ENCODE measurements at regions not wholly inside any gene's neighbourhood (a gene's known extent, or its start where the extent isn't known, plus 50 kb on each side); places are given as distances from the start of the nearest gene placed in this dataset.
A peak's percentile ranks its signal among the peaks of the same experiment; 100 is the strongest.

GRCh38 chr2:216320852-216321251, 51.4 kb downstream of the MARCHF4 start:
- DNase-seq: no peak

GRCh38 chr2:216319771-216320170, 52.5 kb downstream of the MARCHF4 start:
- DNase-seq: no peak

GRCh38 chr2:216318521-216318874, 53.8 kb downstream of the MARCHF4 start:
- DNase-seq: no peak

- no peak for DNase-seq
These were observed 54.3 kb downstream of the MARCHF4 start for GRCh38 chr2:216317831-216318520.

GRCh38 chr2:216316743-216317142, 55.5 kb downstream of the MARCHF4 start:
- no peak for DNase-seq

GRCh38 chr2:216315802-216316603, 56.3 kb downstream of the MARCHF4 start:
- no peak for DNase-seq

GRCh38 chr2:216312441-216312840, 59.8 kb downstream of the MARCHF4 start:
- no peak for DNase-seq

- no peak for DNase-seq
These were observed 63.7 kb downstream of the MARCHF4 start for GRCh38 chr2:216308576-216308975.

- no peak for DNase-seq
These were observed 64.8 kb downstream of the MARCHF4 start for GRCh38 chr2:216307496-216307895.

GRCh38 chr2:216306868-216307267, 65.4 kb downstream of the MARCHF4 start:
- DNase-seq: peak; percentile 45

GRCh38 chr2:216305574-216305973, 66.7 kb downstream of the MARCHF4 start:
- DNase-seq: no peak

GRCh38 chr2:216302981-216303676, 69.2 kb downstream of the MARCHF4 start:
- no peak for DNase-seq

GRCh38 chr2:216300906-216301305, 71.4 kb downstream of the MARCHF4 start:
- DNase-seq: no peak

- no peak for DNase-seq
These were observed 72.7 kb downstream of the MARCHF4 start for GRCh38 chr2:216299588-216299987.

- DNase-seq: no peak
These were observed 73.4 kb downstream of the MARCHF4 start for GRCh38 chr2:216298719-216299495.

GRCh38 chr2:216296856-216297255, 75.4 kb downstream of the MARCHF4 start:
- DNase-seq: no peak

GRCh38 chr2:216294305-216294704, 78.0 kb downstream of the MARCHF4 start:
- DNase-seq: no peak

- no peak for DNase-seq
These were observed 78.4 kb downstream of the MARCHF4 start for GRCh38 chr2:216293883-216294282.

- DNase-seq: no peak
These were observed 79.4 kb downstream of the MARCHF4 start for GRCh38 chr2:216292886-216293301.

GRCh38 chr2:216292475-216292874, 79.8 kb downstream of the MARCHF4 start:
- no peak for DNase-seq

- DNase-seq: no peak
These were observed 82.8 kb downstream of the MARCHF4 start for GRCh38 chr2:216289470-216289869.

- DNase-seq: no peak
These were observed 85.0 kb downstream of the MARCHF4 start for GRCh38 chr2:216287251-216287650.

- DNase-seq: no peak
These were observed 85.6 kb downstream of the MARCHF4 start for GRCh38 chr2:216286616-216287231.
